ENCODE measurements at regions not wholly inside any gene's neighbourhood (a gene's known extent, or its start where the extent isn't known, plus 50 kb on each side); places are given as distances from the start of the nearest gene placed in this dataset.
"Not testable (repeated sequence)": the region's sequence is repeated elsewhere in the genome, so short reads cannot be mapped to it uniquely, and the experiment has no call there.

- DNase-seq, result no peak
These were observed 631.5 kb upstream of the NRP1 start for GRCh38 chr10:33965795-33966581.

GRCh38 chr10:33963729-33964128 lies 629.3 kb upstream of the NRP1 start:
- DNase-seq, result no peak

- not testable (repeated sequence) for DNase-seq
These were observed 621.9 kb upstream of the NRP1 start for GRCh38 chr10:33956322-33956721.

- no peak for DNase-seq
These were observed 621.2 kb upstream of the NRP1 start for GRCh38 chr10:33955676-33956075.

GRCh38 chr10:33952692-33953360 lies 618.4 kb upstream of the NRP1 start:
- no peak for DNase-seq

- DNase-seq, result no peak
These were observed 615.7 kb upstream of the NRP1 start for GRCh38 chr10:33950206-33950605.

- no peak for DNase-seq
These were observed 613.1 kb upstream of the NRP1 start for GRCh38 chr10:33947544-33947943.

- DNase-seq, result no peak
These were observed 610.6 kb upstream of the NRP1 start for GRCh38 chr10:33945051-33945450.

- DNase-seq, result no peak
These were observed 608.0 kb upstream of the NRP1 start for GRCh38 chr10:33942508-33942907.

GRCh38 chr10:33939892-33940291 lies 605.4 kb upstream of the NRP1 start:
- DNase-seq, result no peak

- DNase-seq, result no peak
These were observed 604.9 kb upstream of the NRP1 start for GRCh38 chr10:33939410-33939809.

- no peak for DNase-seq
These were observed 603.5 kb upstream of the NRP1 start for GRCh38 chr10:33938001-33938400.

- DNase-seq, result no peak
These were observed 602.7 kb upstream of the NRP1 start for GRCh38 chr10:33937036-33937730.

- no peak for DNase-seq
These were observed 600.9 kb upstream of the NRP1 start for GRCh38 chr10:33935350-33935749.

GRCh38 chr10:33930079-33930478 lies 595.6 kb upstream of the NRP1 start:
- DNase-seq, result no peak

GRCh38 chr10:33927347-33927746 lies 592.9 kb upstream of the NRP1 start:
- DNase-seq, result no peak

- no peak for DNase-seq
These were observed 587.6 kb upstream of the NRP1 start for GRCh38 chr10:33921970-33922605.

- DNase-seq, result no peak
These were observed 585.9 kb upstream of the NRP1 start for GRCh38 chr10:33920351-33920750.

- DNase-seq, result no peak
These were observed 584.8 kb upstream of the NRP1 start for GRCh38 chr10:33919244-33919643.

- DNase-seq, result no peak
These were observed 582.8 kb upstream of the NRP1 start for GRCh38 chr10:33917069-33917780.

GRCh38 chr10:33914746-33915145 lies 580.3 kb upstream of the NRP1 start:
- no peak for DNase-seq

Data from anterior cingulate cortex (tissue), 58 donors.